HUES64 (cell line): ENCODE measurements at regions not wholly inside any gene's neighbourhood (a gene's known extent, or its start where the extent isn't known, plus 50 kb on each side); places are given as distances from the start of the nearest gene placed in this dataset.

Experiments
- H3K27ac ChIP-seq: 2 replicates; pipeline ENCODE4 v1.7.0; 2013; ENCODE audit warnings: low read depth, low read length, inconsistent platforms
- H3K27me3 ChIP-seq: 2 replicates; pipeline ENCODE4 v1.6.1; 2013; ENCODE audit warnings: mild to moderate bottlenecking, low read length; ENCODE audit not compliant: insufficient read depth
- H3K36me3 ChIP-seq: 2 replicates; pipeline ENCODE4 v1.6.1; 2013; ENCODE audit warnings: mild to moderate bottlenecking, low read length; ENCODE audit not compliant: insufficient read depth
- H3K4me1 ChIP-seq: 2 replicates; pipeline ENCODE4 v1.6.1; 2013; ENCODE audit warnings: mild to moderate bottlenecking, low read length, moderate library complexity; ENCODE audit not compliant: insufficient read depth
- H3K4me3 ChIP-seq: 2 replicates; pipeline ENCODE4 v1.5.1; 2013; ENCODE audit warnings: mild to moderate bottlenecking, low read length, moderate library complexity
- H3K9ac ChIP-seq: 2 replicates; pipeline ENCODE4 v1.6.1; 2013; ENCODE audit warnings: mild to moderate bottlenecking, low read depth, low read length
- H3K9me3 ChIP-seq: 2 replicates; pipeline ENCODE4 v1.6.1; 2013; ENCODE audit warnings: low read depth, low read length; ENCODE audit not compliant: insufficient read depth
- WGBS: fragments of 150-250, 120-280 bp; methylation state at CpG from one replicate; pipeline ENCODE4 v1.1.7; 2013; ENCODE audit warnings: missing lambda C conversion rate; 5-methylcytosine and 5-hydroxymethylcytosine counted together

DNA sequence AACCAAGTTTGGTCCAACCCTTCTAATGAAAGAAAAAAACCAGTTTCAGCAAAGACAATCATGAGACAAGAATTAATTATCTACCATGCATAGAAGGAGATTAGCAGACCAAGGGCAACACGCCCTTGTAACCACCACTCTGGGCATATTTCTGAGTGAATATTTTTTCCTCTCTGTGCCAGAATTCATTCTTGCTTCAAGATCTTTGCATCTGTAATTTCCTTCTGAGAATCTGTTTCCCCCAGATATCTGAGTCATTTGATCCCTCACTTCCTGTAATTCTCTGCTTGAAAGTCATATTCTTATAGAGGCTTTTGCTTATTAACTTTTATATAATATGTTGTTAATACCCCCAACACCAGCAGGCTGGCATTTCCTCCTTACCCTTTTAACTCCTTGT lies 243.7 kb downstream of the SLC16A7 start:
- no peak overlapping the region for H3K9ac ChIP-seq
- no peaks in the 10 kb centered on the region for H3K27me3 ChIP-seq
- H3K9me3 ChIP-seq, result no peaks in the 10 kb centered on the region
- H3K4me3 ChIP-seq, result no peak overlapping the region
- no peak overlapping the region for H3K27ac ChIP-seq
- peaks cover 11% of the 10 kb centered on the region for H3K4me1 ChIP-seq
- WGBS, result 89% methylated on average over 1 of the region's 1 CpG
- H3K36me3 ChIP-seq, result no peaks in the 10 kb centered on the region

- no peaks in the 10 kb centered on the region for H3K9me3 ChIP-seq
- peaks cover 27% of the 10 kb centered on the region for H3K4me1 ChIP-seq
- no peaks in the 10 kb centered on the region for H3K36me3 ChIP-seq
- no peak overlapping the region for H3K9ac ChIP-seq
- no peak overlapping the region for H3K27ac ChIP-seq
- WGBS, result 92% methylated on average over 3 of the region's 3 CpGs
- no peak overlapping the region for H3K4me3 ChIP-seq
- H3K27me3 ChIP-seq, result no peaks in the 10 kb centered on the region
Measured at GRCh38 chr12:59843260-59843843, 247.5 kb downstream of the SLC16A7 start.

DNA sequence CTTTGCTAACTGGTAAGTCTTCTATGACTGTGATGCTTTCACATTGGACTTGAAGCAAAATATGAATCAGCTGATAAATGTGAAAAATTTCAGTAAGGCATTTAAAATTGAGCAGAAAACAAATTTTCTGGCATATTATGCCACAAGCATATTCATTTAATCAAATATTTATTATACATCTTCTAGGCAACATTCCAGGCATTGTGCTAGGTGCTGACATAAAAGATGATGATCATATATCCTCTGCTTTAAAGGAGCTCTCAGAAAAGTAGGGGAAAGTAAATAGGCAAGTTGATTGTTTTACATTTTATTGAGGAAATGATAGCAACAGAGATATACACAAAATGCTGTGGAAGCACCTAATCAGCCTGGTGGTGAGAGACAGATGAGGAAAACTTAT lies 248.9 kb downstream of the SLC16A7 start:
- H3K27ac ChIP-seq, result no peak overlapping the region
- no peaks in the 10 kb centered on the region for H3K9me3 ChIP-seq
- no peaks in the 10 kb centered on the region for H3K27me3 ChIP-seq
- peaks cover 27% of the 10 kb centered on the region for H3K4me1 ChIP-seq
- H3K4me3 ChIP-seq, result no peak overlapping the region
- no peaks in the 10 kb centered on the region for H3K36me3 ChIP-seq
- no peak overlapping the region for H3K9ac ChIP-seq

- H3K9ac ChIP-seq, result no peak overlapping the region
- no peak overlapping the region for H3K27ac ChIP-seq
- no peaks in the 10 kb centered on the region for H3K27me3 ChIP-seq
- H3K36me3 ChIP-seq, result no peaks in the 10 kb centered on the region
- peaks cover 27% of the 10 kb centered on the region for H3K4me1 ChIP-seq
- WGBS, result 91% methylated on average over 1 of the region's 1 CpG
- no peak overlapping the region for H3K4me3 ChIP-seq
- H3K9me3 ChIP-seq, result no peaks in the 10 kb centered on the region
Measured at GRCh38 chr12:59845293-59845692, 249.5 kb downstream of the SLC16A7 start.

- H3K27me3 ChIP-seq, result no peaks in the 10 kb centered on the region
- H3K4me1 ChIP-seq, result peaks cover 27% of the 10 kb centered on the region
- no peaks in the 10 kb centered on the region for H3K9me3 ChIP-seq
- no peak overlapping the region for H3K27ac ChIP-seq
- no peak overlapping the region for H3K9ac ChIP-seq
- no peak overlapping the region for H3K4me3 ChIP-seq
- no peaks in the 10 kb centered on the region for H3K36me3 ChIP-seq
Measured at GRCh38 chr12:59847127-59847526, 251.3 kb downstream of the SLC16A7 start.

DNA sequence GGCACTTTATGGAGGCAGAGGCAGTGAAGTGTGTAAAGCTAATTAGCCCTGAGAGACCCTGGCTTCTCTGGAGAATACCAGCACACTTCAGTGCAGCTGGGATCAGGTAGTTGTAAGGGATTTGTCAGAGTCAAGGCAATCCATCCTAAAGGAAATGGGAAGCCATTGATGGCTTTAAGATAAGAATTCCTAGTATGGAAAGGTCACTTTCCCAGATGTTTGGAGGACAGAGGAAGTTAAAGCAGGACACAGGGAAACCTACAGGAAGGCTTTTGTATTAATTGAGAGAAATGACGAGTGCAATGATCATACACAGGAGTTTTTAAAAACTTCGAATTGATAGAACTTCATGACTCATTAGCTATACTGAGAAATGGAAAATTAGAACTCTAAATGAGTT lies 254.4 kb downstream of the SLC16A7 start:
- Histone ChIP-seq H3K4me1 (peaks cover 11% of the 10 kb centered on the region), H3K36me3 (no peaks in the 10 kb centered on the region), H3K9ac (no peak overlapping the region), H3K9me3 (no peaks in the 10 kb centered on the region), H3K27ac (no peak overlapping the region), H3K27me3 (no peaks in the 10 kb centered on the region), H3K4me3 (no peak overlapping the region)
- 98% methylated on average over 2 of the region's 2 CpGs for WGBS

GRCh38 chr12:59858508-59859170 lies 262.8 kb downstream of the SLC16A7 start:
- no peaks in the 10 kb centered on the region for H3K9me3 ChIP-seq
- 91% methylated on average over 2 of the region's 2 CpGs for WGBS

GRCh38 chr12:59859171-59859510 lies 263.3 kb downstream of the SLC16A7 start:
- Histone ChIP-seq H3K27ac (no peak overlapping the region), H3K4me3 (no peak overlapping the region), H3K27me3 (no peaks in the 10 kb centered on the region), H3K9me3 (no peaks in the 10 kb centered on the region), H3K9ac (no peak overlapping the region), H3K4me1 (no peaks in the 10 kb centered on the region), H3K36me3 (no peaks in the 10 kb centered on the region)
- 100% methylated on average over 1 of the region's 1 CpG for whole genome bisulfite sequencing

More at GRCh38 chr12:59858508-59859170, 262.8 kb downstream of the SLC16A7 start:
- Histone ChIP-seq H3K4me3 (no peak overlapping the region), H3K4me1 (no peaks in the 10 kb centered on the region), H3K9ac (no peak overlapping the region), H3K27me3 (no peaks in the 10 kb centered on the region), H3K36me3 (no peaks in the 10 kb centered on the region), H3K27ac (no peak overlapping the region)

DNA sequence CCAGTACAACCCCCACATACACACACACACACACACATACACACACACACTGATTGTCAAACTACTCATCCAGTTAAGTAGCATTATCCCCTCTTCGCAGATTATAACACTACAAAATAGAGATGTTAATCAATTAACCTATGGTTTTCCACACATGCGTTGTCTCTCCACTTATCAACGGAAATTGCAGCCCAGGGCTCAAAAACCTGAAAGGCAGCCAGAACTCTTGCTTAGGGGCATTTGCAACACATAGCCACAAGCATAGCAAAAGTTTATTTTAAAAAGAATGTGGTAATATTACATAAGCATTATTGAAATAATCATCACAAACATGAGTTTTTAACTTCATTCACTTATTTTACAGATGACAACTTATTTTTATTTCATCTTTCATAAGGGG lies 265.8 kb downstream of the SLC16A7 start:
- Histone ChIP-seq H3K27ac (no peak overlapping the region), H3K4me1 (no peaks in the 10 kb centered on the region), H3K36me3 (no peaks in the 10 kb centered on the region), H3K9me3 (no peaks in the 10 kb centered on the region), H3K4me3 (no peak overlapping the region), H3K27me3 (no peaks in the 10 kb centered on the region), H3K9ac (no peak overlapping the region)
- 93% methylated on average over 3 of the region's 3 CpGs for WGBS

DNA sequence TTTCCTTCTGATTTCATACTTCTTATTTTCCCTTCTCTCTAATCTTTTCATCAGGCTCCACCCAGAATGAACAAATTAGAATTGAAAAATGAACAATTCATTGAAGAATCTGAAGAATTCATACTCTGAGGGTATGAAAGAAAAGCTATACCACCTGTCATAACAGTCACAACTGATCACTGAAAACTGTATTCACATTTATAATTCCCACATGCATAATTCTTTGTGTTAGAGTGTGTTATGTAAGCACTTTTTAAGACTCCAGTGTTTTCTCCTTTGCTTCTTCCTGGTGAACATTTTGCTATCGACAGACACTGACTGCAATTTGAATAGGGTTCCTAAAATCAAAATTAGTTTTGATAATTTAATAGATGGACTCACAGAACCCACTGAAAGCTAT lies 271.2 kb downstream of the SLC16A7 start:
- no peak overlapping the region for H3K9ac ChIP-seq
- WGBS, result no CpG with 5 or more reads among the region's 1 CpG
- no peak overlapping the region for H3K27ac ChIP-seq
- H3K9me3 ChIP-seq, result no peaks in the 10 kb centered on the region
- H3K36me3 ChIP-seq, result no peaks in the 10 kb centered on the region
- H3K4me1 ChIP-seq, result no peaks in the 10 kb centered on the region; the same call in 1 of the 2 replicates
- no peaks in the 10 kb centered on the region for H3K27me3 ChIP-seq
- H3K4me3 ChIP-seq, result no peak overlapping the region

DNA sequence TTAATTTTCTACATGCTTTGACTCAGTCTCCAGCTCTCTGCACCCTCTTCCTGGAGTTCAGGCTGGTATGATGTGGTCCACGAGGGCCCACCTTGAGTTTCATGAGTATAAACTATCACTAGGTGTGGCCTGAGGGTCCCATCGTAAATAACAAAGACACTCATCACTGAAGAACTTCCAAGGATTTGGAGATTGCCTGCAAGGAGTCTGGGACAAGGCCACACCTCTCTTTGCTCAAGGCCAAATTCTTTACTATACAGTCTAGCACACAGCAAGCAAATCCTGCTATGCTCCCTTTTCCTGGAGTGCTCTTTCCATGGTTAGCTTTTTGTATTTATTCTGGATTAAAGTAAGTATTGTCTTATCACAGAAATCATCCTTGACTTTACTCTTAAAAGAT lies 271.9 kb downstream of the SLC16A7 start:
- no peaks in the 10 kb centered on the region for H3K36me3 ChIP-seq
- WGBS, result 76% methylated on average over 2 of the region's 2 CpGs
- no peaks in the 10 kb centered on the region; the same call in 1 of the 2 replicates for H3K4me1 ChIP-seq
- H3K9me3 ChIP-seq, result no peaks in the 10 kb centered on the region
- no peak overlapping the region for H3K9ac ChIP-seq
- H3K4me3 ChIP-seq, result no peak overlapping the region
- no peak overlapping the region for H3K27ac ChIP-seq
- H3K27me3 ChIP-seq, result no peaks in the 10 kb centered on the region

GRCh38 chr12:59871779-59872178 lies 275.9 kb downstream of the SLC16A7 start:
- H3K4me1 ChIP-seq, result peaks cover 15% of the 10 kb centered on the region
- H3K27ac ChIP-seq, result no peak overlapping the region
- no peaks in the 10 kb centered on the region for H3K27me3 ChIP-seq
- no peaks in the 10 kb centered on the region for H3K36me3 ChIP-seq
- 94% methylated on average over 2 of the region's 2 CpGs for WGBS
- no peak overlapping the region for H3K9ac ChIP-seq
- no peaks in the 10 kb centered on the region for H3K9me3 ChIP-seq
- H3K4me3 ChIP-seq, result no peak overlapping the region
